ENCODE measurements at regions not wholly inside any gene's neighbourhood (a gene's known extent, or its start where the extent isn't known, plus 50 kb on each side); places are given as distances from the start of the nearest gene placed in this dataset.
"Not testable (repeated sequence)": the region's sequence is repeated elsewhere in the genome, so short reads cannot be mapped to it uniquely, and the experiment has no call there.

GRCh38 chr12:42708374-42708773 lies 118.8 kb upstream of the PRICKLE1 start:
- DNase-seq; H3K4me2 ChIP-seq (ENCODE audit: insufficient read depth, insufficient read length, low read length); H3K9ac ChIP-seq (ENCODE audit: extremely low read depth, insufficient read length, low read length); H2BK15ac ChIP-seq (ENCODE audit: low read depth, low read length); H3K4me1 Mint-ChIP-seq; H3K56ac ChIP-seq (ENCODE audit: insufficient read length, low read depth, low read length); H3K27me3 ChIP-seq (ENCODE audit: insufficient read depth, low read length); H4K91ac ChIP-seq (ENCODE audit: insufficient read length, low read depth, low read length); H2BK20ac ChIP-seq (ENCODE audit: low read depth, low read length, poor library complexity, severe bottlenecking); H2BK120ac ChIP-seq (ENCODE audit: low read depth, low read length, poor library complexity, severe bottlenecking); H4K20me1 ChIP-seq (ENCODE audit: control insufficient read depth, insufficient read depth, insufficient read length); H2BK5ac ChIP-seq (ENCODE audit: insufficient read length, low read length); H2AK5ac ChIP-seq (ENCODE audit: insufficient read length, low read length); H3K4ac ChIP-seq (ENCODE audit: low read depth, low read length); H3K4me3 Mint-ChIP-seq; H4K5ac ChIP-seq (ENCODE audit: insufficient read length, low read depth, low read length); H3K27ac ChIP-seq (ENCODE audit: insufficient read length, low read depth, low read length); H3K79me2 ChIP-seq (ENCODE audit: insufficient read depth, low read length); H2BK12ac ChIP-seq (ENCODE audit: insufficient read length, low read depth, low read length); H3K27ac Mint-ChIP-seq; H2AFZ ChIP-seq (ENCODE audit: low read length); H3K23me2 ChIP-seq (ENCODE audit: insufficient read length, low read depth, low read length, poor library complexity, severe bottlenecking); H3K18ac ChIP-seq (ENCODE audit: insufficient read length, low read depth, low read length); H3K9me3 ChIP-seq (ENCODE audit: control insufficient read depth, low read depth, low read length); H3K27me3 Mint-ChIP-seq (ENCODE audit: low read depth); H3K23ac ChIP-seq (ENCODE audit: insufficient read length, low read depth, low read length); H3K79me1 ChIP-seq (ENCODE audit: insufficient read depth, low read depth, low read length, poor library complexity, severe bottlenecking); H4K8ac ChIP-seq (replicated peaks; ENCODE audit: insufficient read length, low read depth, low read length); H3K4me1 ChIP-seq (ENCODE audit: insufficient read depth, low read length); H3K14ac ChIP-seq (ENCODE audit: insufficient read depth, low read length); H3T11ph ChIP-seq (ENCODE audit: low read length): not testable (repeated sequence)
- H3K36me3 Mint-ChIP-seq (ENCODE audit: insufficient read depth in 1 of 3, low read depth in 3 of 3) = peaks cover 7 to 29% (median 7%) of the 10 kb centered on the region in 3 experiments; a peak in 6 of 7 replicates
- peaks cover 19 to 24% of the 10 kb centered on the region in 2 experiments for H3K9me3 Mint-ChIP-seq
- WGBS (ENCODE audit: extremely low coverage, insufficient read length, low lambda C conversion rate) = no CpG with 5 or more reads among the region's 6 CpGs
